ENCODE measurements at regions not wholly inside any gene's neighbourhood (a gene's known extent, or its start where the extent isn't known, plus 50 kb on each side); places are given as distances from the start of the nearest gene placed in this dataset.

DNA sequence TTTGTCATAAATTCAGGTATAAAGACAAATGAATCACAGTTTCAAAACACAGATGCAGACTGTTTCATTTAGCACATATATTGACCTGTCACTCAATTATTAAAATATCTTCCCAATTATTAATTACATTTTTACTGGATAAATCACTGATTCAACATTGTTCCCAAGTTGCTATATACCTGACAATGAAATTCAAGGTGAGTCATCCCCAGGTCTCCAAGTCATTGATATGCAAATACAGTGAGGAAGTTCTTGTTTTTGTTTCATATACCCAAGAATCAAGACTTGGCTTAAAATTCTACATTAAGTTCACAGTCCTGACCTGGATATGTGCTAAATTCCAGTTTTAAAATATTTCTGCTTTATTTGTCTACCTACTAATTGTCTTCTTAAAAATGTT, 599.3 kb upstream of the PSMD7 start:
- no peak for DNase-seq (ENCODE audit: extremely low spot score)
- ChIA-PET POLR2A (no interaction called here), CTCF (no interaction called here)
- TF ChIP-seq CTCF (IDR thresholded peaks at IDR 0.05; ENCODE audit: control extremely low read depth, extremely low read depth, low read depth, missing control alignments), result no peak

DNA sequence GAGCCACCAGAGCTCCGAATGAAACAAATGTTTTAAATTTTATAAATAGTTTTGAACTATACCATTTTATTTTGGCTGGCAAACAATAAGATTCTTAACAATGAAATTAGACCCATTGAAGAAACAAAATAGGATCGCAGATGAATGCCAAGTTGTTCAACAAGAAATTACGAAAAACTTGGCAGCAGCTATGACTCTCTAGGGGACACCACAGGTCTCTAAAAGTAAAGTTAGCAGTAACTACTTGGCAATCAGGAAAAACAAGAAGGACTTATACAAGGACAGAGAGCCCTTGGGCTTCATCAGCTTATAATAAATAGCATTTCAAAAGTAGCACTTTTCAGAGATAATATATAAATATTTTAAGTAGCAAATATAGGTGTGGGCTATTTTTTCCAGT, 603.8 kb upstream of the PSMD7 start:
- ChIA-PET CTCF (no interaction called here), POLR2A (no interaction called here)
- no peak for DNase-seq (ENCODE audit: extremely low spot score)
- TF ChIP-seq CTCF (IDR thresholded peaks at IDR 0.05; ENCODE audit: control extremely low read depth, extremely low read depth, low read depth, missing control alignments), result no peak

GRCh38 chr16:73683804-73684203, 612.8 kb upstream of the PSMD7 start:
- TF ChIP-seq CTCF (IDR thresholded peaks at IDR 0.05; ENCODE audit: control extremely low read depth, extremely low read depth, low read depth, missing control alignments), result no peak
- DNase-seq (ENCODE audit: extremely low spot score), result no peak
- ChIA-PET CTCF (no interaction called here), POLR2A (no interaction called here)

DNA sequence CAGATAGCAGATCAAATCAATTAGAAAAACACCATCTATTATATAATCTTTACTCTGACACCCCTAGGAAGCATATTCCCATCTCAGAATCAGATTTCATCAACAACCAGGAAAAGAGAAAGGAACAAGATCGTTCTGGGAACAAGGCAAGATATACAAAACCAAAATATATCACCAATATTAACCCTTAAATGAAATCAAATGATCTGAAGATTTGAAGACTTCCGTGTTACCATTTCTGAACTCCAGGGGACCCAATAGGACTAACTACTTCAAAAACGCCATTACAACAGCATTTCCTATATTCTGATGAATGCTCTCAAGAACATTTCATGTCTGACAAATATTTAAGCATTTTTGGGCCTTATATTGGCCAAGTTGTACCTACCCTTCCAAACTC, 624.2 kb upstream of the ZFHX3 start:
- no peak for DNase-seq (ENCODE audit: extremely low spot score)
- TF ChIP-seq CTCF (IDR thresholded peaks at IDR 0.05; ENCODE audit: control extremely low read depth, extremely low read depth, low read depth, missing control alignments), result no peak
- ChIA-PET POLR2A (no interaction called here), CTCF (no interaction called here)

DNA sequence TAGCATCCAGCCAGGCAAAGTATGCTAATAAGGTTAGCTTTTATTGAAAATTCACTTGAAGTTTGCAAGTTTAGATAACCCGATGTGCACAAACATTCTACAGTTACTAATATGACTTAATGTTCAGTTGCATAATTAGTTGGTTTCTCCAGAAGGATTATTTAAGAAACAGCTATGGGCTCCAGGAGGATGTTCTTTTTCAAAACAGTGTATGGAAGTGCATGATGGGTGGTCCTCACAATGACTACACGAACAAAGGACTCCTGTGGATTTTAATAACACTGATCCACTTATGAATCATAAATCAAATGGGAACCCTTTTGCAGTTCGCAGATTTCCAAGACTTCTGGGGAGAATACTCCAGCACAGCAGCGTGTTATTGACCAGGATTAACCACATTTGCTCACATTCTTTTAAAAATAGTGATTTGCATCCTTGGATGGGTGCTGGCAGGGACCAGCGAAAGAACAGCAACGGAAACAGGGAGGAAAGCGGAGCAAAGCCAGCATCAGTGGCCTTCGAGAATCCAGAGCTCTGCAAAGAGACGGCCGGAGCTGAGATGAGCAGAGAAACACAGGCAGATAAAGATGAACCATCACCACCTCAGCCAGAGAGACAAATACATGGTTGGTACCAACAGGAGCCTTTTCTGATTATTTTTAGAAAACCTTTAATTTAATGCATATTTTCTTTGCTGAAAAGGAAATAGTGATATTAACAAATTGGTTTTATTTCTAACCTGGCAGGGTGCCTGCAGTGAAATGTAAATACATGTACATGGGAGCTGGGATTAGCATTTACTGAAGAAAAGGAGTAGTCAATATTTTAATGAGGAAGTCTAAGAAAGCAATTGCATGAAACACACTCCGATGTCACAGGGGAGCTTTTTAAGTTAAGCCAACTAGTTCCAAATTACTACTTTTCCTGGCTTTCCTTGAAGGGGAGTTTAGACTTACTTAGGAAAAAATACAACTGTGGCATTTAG, 623.2 kb upstream of the ZFHX3 start:
- TF ChIP-seq CTCF (IDR thresholded peaks at IDR 0.05; ENCODE audit: control extremely low read depth, extremely low read depth, low read depth, missing control alignments), result no peak
- ChIA-PET CTCF (no interaction called here), POLR2A (no interaction called here)
- DNase-seq (ENCODE audit: extremely low spot score), result no peak

DNA sequence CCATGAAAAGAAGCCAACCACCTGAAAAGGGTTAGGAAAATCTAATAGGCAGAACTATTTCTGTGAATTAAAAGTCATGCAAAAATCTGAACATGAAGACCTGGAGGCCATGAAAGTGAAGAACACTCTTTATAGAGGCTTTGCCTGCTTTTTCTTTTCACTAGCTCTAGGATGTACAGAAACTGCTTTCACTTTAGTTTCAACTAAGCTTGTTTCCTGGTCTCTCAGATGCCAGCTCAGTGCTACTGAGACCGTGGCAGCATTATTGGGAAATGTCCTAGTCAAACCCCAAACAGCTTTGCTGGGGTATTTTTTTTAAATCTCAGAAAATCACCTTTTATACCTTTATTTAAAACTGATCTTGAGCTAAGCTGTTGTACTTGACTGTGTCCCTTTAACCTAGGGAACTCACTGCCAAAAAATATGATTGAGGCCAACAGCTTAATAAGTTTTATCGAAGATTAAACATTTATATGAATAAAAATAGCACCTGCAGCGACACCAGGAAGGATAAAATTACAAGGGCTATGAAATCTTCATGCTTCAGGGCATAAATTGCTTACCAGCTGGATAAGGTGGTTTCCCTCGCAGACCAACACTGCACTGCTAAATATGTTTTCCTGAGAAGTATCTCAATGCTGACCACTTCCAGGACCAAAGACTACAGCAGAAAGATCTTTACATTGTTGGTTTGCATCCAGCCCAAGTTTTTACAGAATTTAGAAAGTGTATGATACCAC, 621.8 kb upstream of the ZFHX3 start:
- POLR2A ChIA-PET, result no interaction called here
- no peak for DNase-seq (ENCODE audit: extremely low spot score)
- CTCF ChIA-PET, result no interaction called here
- TF ChIP-seq CTCF (IDR thresholded peaks at IDR 0.05; ENCODE audit: control extremely low read depth, extremely low read depth, low read depth, missing control alignments), result no peak

All from GM10248 (cell line).